Endothelial cell of hepatic sinusoid (primary cell): ENCODE measurements at regions not wholly inside any gene's neighbourhood (a gene's known extent, or its start where the extent isn't known, plus 50 kb on each side); places are given as distances from the start of the nearest gene placed in this dataset.

Experiments
- in situ Hi-C: cut with HindIII; loops from 2 replicates; pipeline ENCODE4 v1.10.0; 2017; ENCODE audit warnings: low sequenced_read_pairs

DNA sequence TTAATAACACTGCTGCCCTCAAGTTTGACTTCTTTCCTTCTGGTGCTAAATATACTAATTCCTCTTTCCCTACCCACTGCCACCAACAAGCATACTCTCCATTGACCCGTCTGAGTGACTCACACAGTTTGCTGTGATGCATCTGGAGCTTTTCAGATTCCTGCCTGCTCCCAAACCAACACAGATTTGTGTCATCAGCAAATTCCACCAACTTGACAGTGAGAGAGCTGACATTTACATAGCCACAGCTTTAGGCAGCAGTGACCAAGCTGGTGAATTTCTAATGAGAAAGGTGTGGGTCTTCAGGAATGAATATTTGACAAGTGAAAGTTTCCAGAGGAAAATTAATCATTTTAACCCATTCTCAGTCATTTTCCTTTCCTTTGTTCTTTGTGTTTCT, 96.5 kb upstream of the PRICKLE2 start:
- in situ Hi-C loops, result no loop called here

DNA sequence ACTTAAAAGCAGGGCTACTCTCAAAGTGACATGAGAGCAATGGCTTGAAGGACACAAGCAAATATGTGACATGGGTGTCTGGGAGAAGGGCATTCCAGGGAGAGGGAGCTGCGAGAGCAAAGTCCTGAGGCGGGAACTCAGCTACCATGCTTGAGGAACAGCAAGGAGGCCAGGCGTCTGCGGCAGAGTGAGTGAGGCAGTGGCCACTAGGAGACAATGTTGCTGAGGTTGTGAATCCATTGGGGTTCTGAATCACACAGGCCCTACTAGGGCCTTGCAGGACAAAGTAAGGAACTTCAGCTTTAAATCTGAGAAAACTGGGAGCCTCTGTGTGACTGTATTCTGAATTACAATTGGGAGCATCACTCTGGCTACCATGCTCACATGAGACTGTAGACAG, 94.1 kb upstream of the PRICKLE2 start:
- in situ Hi-C loops, result no loop called here

DNA sequence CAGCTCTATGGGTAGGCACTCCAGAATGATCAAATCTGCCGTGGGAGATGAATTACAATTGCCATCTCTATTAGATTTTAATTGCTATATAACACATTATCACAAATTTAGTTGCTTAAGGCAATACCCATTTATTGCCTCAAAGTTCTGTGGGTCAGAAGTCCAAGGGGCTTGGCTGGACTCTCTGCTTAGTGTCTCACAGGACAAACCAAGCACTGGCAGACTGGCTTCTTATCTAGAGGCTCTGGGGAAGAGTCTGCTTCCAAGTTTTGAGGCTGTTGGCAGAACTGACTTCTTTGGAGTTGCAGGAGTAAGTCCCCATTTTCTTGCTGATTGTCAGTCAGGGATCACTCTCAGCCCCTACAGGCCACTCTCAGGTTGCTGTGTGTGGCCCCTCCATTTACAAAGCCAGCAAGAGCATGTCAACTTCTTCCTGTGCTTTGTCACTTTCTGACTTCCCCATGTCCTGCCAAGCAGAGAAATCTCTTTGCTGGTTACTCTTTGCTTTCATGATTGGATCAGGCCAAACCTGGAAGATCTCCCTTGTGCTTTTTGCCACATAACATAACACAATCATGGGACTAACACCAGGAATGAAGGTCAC, 93.5 kb upstream of the PRICKLE2 start:
- in situ Hi-C loops, result no loop called here

DNA sequence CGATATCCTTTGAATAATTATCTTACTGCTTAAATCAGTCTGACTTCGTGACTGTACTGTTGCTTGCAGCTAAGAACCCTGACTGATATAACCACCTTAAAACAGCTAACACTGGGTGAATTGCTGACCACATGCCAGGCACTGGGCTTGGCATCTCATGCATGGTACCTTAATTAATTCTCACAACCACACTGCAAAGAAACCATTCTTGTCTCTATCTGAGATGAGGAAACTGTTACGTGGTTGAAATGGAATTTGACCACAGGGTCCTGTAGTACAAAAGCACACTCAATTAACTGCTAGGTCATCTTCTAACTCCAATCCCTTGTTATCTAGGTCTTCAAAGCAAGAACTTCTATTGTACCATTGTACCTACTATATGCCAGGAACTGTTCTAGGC, 92.7 kb upstream of the PRICKLE2 start:
- in situ Hi-C loops, result no loop called here

DNA sequence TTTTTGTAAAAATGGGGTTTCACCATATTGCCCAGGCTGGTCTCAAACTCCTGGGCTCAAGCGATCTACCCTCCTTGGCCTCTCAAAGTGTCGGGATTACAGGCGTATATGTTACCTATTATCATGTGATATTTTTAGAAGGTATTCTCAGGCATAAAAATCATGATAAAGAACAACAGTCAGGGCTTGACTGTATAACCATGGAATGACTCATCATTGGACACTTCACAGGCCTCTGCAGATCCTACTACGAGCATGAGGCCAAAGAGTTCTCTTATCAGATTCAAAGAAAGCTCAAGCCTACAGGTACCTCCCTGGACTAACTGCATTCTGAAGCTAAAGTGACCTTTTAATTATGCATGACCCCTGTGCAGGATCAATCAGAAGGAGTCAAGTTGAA, 91.7 kb upstream of the PRICKLE2 start:
- in situ Hi-C loops, result no loop called here

DNA sequence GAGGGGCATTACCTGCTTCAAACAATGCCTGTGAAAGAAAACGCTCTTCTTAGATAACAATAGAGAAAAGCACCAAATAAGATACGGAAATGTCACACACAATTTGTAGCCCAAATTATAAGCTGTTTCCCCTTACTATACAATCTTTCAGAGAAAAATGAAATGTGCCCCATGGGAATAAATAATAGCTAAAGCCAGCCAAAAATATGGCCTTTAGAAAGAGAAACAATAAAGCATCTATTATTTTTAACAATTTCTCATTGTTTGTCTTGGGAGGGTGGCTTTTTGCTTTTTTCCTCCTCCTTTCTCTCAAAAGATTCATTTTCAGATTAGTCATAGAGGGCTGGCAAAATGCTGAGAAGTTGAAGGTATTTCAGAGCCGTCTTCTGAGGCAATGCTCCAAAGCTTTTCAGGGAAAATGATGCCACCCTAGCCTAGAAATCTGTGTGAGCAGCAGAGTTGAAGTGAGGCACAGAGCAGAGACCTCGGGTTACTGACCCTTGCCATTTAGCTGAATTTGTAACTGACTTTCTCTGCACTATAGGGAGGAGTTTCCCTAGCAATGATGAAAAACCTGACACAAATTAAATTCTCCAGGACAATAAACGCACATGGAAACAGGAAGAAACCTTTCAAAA, 86.3 kb upstream of the PRICKLE2 start:
- in situ Hi-C loops, result no loop called here

DNA sequence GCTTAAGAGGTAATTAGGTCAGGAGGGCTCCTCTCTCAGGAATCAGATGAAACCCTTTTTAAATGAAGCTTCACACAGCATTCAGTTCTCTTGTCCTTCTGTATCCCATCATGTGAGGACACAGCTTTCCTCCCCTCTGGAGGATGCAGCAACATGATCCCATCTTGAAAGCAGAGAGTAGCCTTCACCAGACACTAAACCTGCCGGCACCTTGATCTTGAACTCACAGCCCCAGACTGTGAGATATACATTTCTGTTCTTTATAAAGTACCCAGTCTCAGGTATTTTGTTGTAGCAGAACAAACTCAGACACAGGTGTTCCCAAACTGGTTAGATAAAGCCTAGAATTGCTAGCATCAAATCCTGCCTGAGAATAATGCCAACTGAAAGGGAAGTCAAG, 83.7 kb upstream of the PRICKLE2 start:
- in situ Hi-C loops, result no loop called here

DNA sequence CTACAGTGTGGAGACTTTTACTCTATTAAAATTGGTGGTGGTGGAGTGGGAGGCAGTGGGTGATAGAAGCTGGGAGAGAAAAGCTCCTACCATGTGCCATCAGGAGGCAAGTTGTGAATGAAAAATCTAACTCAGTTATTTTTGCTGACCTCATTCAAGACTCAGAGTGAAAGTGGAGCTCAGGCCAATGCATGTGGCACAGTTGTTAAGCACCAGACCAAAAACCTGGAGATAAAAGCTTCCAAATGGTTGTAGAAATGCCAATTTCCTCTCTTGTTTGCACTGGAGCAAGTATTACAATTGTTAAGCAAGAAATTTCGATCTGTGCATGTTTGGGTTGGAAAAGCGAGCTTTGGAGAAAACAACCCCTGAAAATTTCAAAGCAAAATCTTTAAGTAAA, 81.5 kb upstream of the PRICKLE2 start:
- in situ Hi-C loops, result no loop called here

DNA sequence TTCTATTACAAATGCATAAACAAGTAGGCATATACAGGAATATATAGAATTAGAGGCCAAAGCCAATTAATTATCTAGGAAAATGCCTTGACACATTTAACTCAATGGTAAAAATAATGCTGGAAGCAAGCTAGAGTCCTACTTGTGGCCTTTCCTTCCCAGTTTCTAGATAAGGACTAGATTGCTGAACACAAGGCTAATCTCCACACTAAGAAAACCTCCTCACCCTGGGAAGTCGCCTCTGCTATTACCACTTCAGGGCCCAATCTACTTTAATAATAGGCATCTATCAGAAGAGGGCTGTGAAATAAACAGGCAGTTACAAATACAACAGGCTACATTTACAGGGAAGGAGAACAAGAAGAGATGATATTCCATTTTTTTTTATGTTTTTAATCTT, 80.5 kb upstream of the PRICKLE2 start:
- in situ Hi-C loops, result no loop called here

DNA sequence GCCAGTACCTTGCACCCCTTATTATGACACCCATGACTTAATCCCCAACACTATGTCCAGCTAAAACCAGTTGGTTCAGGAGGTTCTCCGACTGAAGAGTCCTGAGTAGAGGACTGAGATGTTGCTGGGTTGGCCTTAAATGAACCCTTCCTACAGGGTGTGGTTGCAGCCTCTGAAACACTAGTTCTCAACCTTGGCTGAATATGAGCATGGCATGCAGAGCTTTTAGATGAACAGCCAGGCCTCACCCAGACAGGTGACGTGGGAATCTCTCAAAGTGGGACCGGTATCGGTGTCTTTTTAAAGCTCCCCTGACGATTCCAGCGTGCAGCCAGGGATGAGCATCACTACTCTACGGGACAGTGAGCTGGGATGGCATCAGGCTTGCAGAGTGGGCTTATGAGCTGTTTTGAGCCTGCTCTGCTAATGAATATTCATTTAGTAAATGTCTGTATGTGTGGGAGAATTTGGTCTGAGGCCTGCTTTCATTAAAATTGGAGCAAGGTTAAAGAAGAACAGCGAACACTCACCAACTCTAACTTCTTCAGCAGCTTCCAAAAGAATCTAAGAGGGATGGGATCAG, 79.7 kb upstream of the PRICKLE2 start:
- in situ Hi-C loops, result no loop called here

DNA sequence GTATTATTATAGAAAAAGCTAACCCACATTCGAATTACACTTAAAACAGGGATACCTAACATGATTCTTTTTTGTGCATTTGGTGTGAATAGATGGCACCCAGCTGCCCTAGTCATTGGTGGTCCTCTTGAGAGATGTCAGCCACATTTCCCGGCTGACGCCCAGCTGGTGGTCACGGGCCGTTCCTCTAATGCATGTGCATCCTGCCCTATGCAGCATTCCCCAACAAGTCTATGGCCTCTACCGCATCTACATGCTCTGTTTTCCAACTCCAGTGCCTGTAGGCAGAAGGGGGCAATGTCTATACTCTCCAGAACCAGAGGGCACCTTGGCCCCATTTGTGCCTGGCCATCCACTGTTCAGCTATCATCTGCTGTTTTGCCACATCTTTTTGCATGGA, 78.6 kb upstream of the PRICKLE2 start:
- in situ Hi-C loops, result no loop called here

DNA sequence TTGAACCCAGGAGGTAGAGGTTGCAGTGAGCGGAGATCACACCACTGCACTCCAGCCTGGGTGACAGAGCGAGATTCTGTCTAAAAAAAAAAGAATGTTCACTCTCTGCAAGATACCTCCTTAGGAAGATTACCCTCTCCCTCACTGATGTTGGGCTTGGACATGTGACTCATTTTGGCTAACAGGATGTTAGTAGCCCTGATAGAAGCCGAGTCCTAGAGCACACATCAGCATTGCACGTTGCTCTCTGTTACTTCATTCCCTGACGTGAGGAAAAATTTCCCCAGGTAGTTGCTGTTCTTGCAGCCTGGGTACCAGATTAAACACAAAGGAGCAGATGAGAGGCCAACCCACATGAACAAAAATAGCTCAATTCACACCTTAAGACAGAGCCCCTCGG, 78.1 kb upstream of the PRICKLE2 start:
- in situ Hi-C loops, result no loop called here

DNA sequence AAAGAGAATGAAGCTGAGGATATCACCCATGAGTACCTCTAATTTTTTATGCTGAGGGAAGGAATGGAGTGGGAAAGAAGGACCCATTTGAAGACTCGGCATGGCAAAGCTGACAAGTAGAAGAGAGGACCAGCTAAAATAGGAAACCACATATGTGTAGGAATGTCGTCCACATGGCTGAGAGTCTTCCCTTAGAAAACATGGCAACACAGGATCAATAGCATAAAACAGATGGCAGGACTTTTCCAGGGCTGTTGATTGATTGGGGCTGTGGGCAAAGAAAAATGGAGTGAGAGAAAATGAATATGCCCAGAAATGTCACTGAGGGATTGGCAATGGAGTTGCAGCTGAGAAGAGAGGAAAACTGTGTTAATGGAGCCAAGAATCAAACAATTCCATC, 76.2 kb upstream of the PRICKLE2 start:
- in situ Hi-C loops, result no loop called here

DNA sequence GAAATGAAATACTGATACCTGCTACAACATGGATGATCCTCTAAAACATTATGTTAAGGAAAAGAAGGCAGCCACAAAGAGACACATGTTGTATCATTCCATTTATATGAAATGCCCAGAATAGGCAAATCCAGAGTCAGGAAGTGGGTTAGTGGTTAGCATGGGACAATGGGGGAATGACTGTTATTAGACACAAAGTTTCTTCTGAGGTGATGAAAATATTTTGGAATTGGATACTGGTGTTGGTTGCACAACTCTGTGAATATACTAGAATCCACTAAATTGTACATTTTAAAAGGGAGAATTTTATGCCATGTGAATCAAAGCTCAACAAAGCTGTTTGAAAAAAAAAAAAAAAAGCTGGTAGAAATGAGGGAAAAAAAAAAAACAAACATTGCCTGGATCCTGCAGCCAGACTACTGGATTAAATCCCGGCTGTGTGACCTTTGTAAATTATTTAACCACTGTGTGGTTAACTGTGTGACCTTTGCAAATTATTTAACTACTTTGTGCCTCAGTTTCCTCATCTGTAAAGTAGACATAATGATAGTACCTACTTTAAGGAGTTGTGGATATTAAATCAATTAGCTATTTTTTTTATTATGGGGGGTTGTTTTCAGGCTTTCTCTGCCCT, 75.6 kb upstream of the PRICKLE2 start:
- in situ Hi-C loops, result no loop called here

DNA sequence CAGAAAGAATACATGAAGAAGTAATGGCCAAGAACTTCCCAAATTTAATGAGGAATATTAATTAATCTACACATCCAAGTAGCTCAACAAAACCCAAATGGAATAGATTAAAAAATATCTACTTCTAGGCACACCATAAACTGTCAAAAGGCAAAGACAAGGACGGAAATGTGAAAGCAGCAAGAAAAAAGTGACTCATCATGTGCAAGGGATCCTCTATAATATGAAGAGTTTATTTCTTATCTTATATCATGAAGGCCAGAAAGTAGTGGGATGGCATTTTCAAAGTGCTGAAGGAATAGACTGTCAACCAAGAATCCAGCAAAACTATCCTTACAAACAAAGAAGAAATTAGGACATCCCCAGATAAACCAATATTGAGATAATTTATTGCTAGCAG, 73.9 kb upstream of the PRICKLE2 start:
- in situ Hi-C loops, result no loop called here

DNA sequence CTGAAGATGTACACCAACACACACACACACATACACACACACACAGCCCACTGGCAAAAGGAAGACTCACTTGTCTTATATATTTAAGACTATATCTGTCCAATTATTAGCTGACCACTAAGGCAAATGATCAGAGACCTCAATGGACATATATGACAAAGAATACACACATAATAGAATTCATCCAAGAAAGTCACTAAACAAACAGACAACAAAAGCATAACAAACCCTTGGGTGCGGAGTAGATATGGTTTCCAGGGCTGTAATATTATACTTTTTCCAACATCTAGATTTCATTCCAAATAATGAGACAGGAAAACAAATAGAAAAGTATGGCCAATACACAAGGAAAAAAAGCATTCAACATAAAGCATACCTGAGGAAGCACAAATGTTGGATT, 72.3 kb upstream of the PRICKLE2 start:
- in situ Hi-C loops, result no loop called here

DNA sequence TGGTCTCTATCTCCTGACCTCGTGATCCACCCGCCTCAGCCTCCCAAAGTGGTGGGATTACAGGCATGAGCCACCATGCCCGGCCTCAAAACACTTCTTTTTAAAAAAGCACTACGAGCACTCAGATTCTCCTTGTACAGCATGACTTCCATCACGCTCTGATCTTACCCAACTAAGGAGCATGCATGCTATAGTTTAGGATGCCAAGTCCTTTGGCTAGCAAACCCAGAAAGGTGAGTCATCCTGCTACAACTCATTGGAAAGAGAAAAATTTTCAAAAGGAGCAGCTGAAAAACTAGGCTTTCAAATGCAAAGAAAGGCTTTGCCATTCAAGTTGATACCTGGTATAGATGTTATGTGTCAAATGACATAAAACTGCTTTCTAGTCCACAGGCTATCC, 70.3 kb upstream of the PRICKLE2 start:
- in situ Hi-C loops, result no loop called here

DNA sequence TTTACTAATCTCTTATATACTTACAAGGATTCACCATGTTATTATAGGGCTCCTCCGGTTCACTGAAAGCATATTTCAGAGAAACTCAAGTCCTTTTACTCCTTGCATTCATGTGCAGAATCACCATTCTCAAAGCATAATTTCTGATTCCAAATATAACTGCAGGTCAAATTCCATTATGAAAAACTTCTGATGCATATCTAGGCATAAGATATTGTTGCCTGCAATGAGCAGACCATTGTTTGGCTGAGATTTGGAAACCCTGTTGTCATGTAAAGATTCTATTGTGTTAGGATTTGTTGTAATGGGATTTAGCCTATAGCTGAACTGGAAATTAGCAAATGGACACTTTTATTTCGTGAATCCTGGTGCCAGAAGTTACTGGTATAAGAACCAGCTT, 69.5 kb upstream of the PRICKLE2 start:
- in situ Hi-C loops, result no loop called here

DNA sequence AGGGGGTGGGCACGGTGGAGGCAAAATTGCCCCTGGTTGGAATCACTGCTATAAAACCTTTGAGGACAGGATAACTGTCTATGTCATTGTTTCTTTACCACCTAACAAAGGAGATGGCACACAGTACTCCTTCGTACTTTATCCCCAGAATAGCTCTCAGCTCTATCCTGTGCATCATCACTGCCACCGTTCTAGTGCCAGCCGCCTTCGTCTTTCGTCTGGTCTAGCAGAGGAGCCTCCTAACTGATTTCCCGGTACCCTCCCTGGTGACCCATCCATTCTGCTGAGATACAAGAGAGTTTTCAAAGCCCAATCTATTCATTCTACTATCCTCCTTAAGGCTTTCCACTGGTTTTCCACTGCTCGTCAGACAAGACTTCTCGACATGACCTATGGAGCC, 67.9 kb upstream of the PRICKLE2 start:
- in situ Hi-C loops, result no loop called here

DNA sequence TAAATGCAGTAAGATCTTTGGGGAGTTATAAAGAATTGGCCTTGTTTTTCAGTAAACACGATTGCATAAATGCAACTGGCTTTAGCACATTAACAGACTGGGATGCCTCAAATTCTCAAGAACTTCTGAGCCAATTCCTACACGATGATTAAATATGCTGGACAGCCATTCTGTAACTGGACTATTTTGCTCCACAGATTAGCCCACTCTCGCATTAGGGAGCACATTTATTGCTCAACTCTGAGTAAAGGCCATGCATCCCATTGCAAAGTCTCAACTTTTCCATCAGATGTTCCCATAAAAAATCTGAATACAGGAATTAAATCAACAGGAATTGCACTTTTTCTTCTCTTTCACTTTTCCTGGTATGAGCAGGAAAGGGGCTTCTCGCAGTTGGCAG, 66.7 kb upstream of the PRICKLE2 start:
- in situ Hi-C loops, result no loop called here

DNA sequence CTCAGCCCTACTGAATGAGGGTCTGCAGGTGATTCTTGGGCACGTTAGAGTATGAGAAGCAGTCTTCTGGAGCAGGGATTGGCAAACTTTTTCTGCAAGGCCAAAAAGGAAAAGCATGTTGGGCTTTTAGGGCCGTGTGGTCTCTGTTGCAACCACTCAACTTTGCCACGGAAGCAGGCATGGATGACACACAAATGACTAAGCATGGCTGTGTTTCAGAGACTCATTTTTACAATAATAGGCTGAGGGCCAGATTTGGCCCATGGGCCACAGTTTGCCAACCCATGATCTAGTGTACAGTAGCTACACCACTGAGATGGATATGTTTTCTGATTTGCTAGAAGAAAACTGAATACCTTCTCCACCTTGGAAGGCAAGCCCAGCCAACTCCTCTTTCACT, 66.1 kb upstream of the PRICKLE2 start:
- in situ Hi-C loops, result no loop called here

DNA sequence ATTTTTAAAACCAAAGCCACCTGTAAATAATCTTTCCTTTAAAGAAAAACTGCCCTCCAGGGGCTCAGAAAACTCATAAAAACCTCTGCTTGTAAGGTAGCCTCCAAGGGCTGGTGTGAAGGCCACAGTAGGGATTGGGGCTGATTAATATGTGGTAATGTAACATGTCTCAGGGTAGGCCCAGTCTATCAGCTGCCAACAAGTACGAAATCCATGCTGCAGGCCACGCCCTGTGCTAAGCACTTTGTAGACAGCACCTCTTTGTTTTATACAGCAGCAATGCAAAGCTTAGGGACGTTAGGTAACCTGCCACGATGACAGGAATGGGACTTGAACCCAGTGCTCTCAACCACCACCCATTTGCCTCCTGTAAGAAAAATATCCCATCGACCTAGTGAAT, 65.6 kb upstream of the PRICKLE2 start:
- in situ Hi-C loops, result no loop called here
